Esophagus (tissue), 2 donors: ENCODE measurements at regions not wholly inside any gene's neighbourhood (a gene's known extent, or its start where the extent isn't known, plus 50 kb on each side); places are given as distances from the start of the nearest gene placed in this dataset.

Experiments
- H3K27ac ChIP-seq, 2 donors: one replicate each; pipeline ENCODE4 v1.5.1; 2013; ENCODE audit warnings: low read depth in 2 of 2, mild to moderate bottlenecking in 2 of 2, inconsistent platforms in 1 of 2, low read length in 1 of 2, moderate library complexity in 1 of 2
- H3K27me3 ChIP-seq, 2 donors: one replicate each; pipeline ENCODE4 v1.6.1; 2013; ENCODE audit warnings: low read length in 2 of 2, control low read depth in 1 of 2, mild to moderate bottlenecking in 1 of 2; ENCODE audit not compliant: insufficient read depth in 2 of 2, control insufficient read depth in 1 of 2
- H3K36me3 ChIP-seq, 2 donors: one replicate each; pipeline ENCODE4 v1.6.1; 2013; ENCODE audit warnings: low read length in 1 of 2; ENCODE audit not compliant: control insufficient read depth in 2 of 2, insufficient read depth in 2 of 2
- H3K4me1 ChIP-seq, 2 donors: one replicate each; pipeline ENCODE4 v1.6.1; 2013; ENCODE audit warnings: low read length in 1 of 2; ENCODE audit not compliant: control insufficient read depth in 2 of 2, insufficient read depth in 2 of 2
- H3K4me3 ChIP-seq, 2 donors: one replicate each; pipeline ENCODE4 v1.5.1; 2013; ENCODE audit warnings: low read length in 2 of 2, mild to moderate bottlenecking in 2 of 2, low read depth in 1 of 2, moderate library complexity in 1 of 2
- H3K9me3 ChIP-seq, 2 donors: one replicate each; pipeline ENCODE4 v1.6.1; 2013; ENCODE audit warnings: mild to moderate bottlenecking in 2 of 2, low read depth in 1 of 2, low read length in 1 of 2, moderate library complexity in 1 of 2; ENCODE audit not compliant: control insufficient read depth in 2 of 2, insufficient read depth in 1 of 2
- WGBS, 2 donors: extraction: QIAGEN DNeasy Blood & Tissue Kit; methylation state at CpG; one replicate each; pipeline ENCODE4 v1.1.7; 2013; 5-methylcytosine and 5-hydroxymethylcytosine counted together
- donor health status: healthy with polysubstance abuse.
- donor health status: Bipolar disorder and iron deficiency.

GRCh38 chr9:107928701-107929371, 439.3 kb upstream of the KLF4 start:
- Histone ChIP-seq H3K9me3 (peaks cover 2 to 3% of the 10 kb centered on the region in 2 donors), H3K36me3 (no peaks in the 10 kb centered on the region), H3K4me1 (no peaks in the 10 kb centered on the region), H3K27me3 (no peaks in the 10 kb centered on the region), H3K4me3 (no peak overlapping the region), H3K27ac (no peak overlapping the region)
- 77 to 78% methylated on average over 6 of the region's 6 CpGs for WGBS, 2 donors

GRCh38 chr9:107927276-107927675, 437.7 kb upstream of the KLF4 start:
- no peaks in the 10 kb centered on the region for H3K36me3 ChIP-seq
- H3K27ac ChIP-seq = no peak overlapping the region
- no peaks in the 10 kb centered on the region for H3K27me3 ChIP-seq
- no peaks in the 10 kb centered on the region for H3K4me1 ChIP-seq
- no peak overlapping the region for H3K4me3 ChIP-seq
- 86 to 93% methylated on average over 4 of the region's 4 CpGs for WGBS, 2 donors
- H3K9me3 ChIP-seq = peaks cover 3% of the 10 kb centered on the region in 2 donors

- no peaks in the 10 kb centered on the region for H3K4me1 ChIP-seq
- WGBS, 2 donors = 57 to 86% methylated on average over 5 of the region's 5 CpGs
- H3K36me3 ChIP-seq = no peaks in the 10 kb centered on the region
- no peak overlapping the region for H3K27ac ChIP-seq
- H3K9me3 ChIP-seq = peaks cover 3% of the 10 kb centered on the region in 2 donors
- H3K4me3 ChIP-seq = no peak overlapping the region
- H3K27me3 ChIP-seq = no peaks in the 10 kb centered on the region
These were observed 436.3 kb upstream of the KLF4 start for GRCh38 chr9:107925749-107926297.

GRCh38 chr9:107922260-107922659, 432.7 kb upstream of the KLF4 start:
- H3K27me3 ChIP-seq = no peaks in the 10 kb centered on the region
- no peak overlapping the region for H3K27ac ChIP-seq
- 36% methylated on average over 1 of the region's 1 CpG for WGBS, 2 donors
- H3K4me3 ChIP-seq = no peak overlapping the region
- H3K9me3 ChIP-seq = peaks cover 3% of the 10 kb centered on the region in 2 donors
- no peaks in the 10 kb centered on the region for H3K36me3 ChIP-seq
- peaks cover 0 to 3% of the 10 kb centered on the region in 2 donors for H3K4me1 ChIP-seq

GRCh38 chr9:107919263-107919662, 429.7 kb upstream of the KLF4 start:
- H3K4me3 ChIP-seq = no peak overlapping the region
- no peaks in the 10 kb centered on the region for H3K36me3 ChIP-seq
- WGBS, 2 donors = 84% methylated on average over 6 of the region's 6 CpGs
- no peaks in the 10 kb centered on the region for H3K27me3 ChIP-seq
- H3K9me3 ChIP-seq = peaks cover 2 to 3% of the 10 kb centered on the region in 2 donors
- peaks cover 0 to 3% of the 10 kb centered on the region in 2 donors for H3K4me1 ChIP-seq
- H3K27ac ChIP-seq = no peak overlapping the region

- no peak overlapping the region for H3K4me3 ChIP-seq
- WGBS, 2 donors = 71 to 81% methylated on average over 11 of the region's 11 CpGs
- no peak overlapping the region for H3K27ac ChIP-seq
- no peaks in the 10 kb centered on the region for H3K27me3 ChIP-seq
- H3K36me3 ChIP-seq = no peaks in the 10 kb centered on the region
- H3K9me3 ChIP-seq = no peaks in the 10 kb centered on the region
- H3K4me1 ChIP-seq = peaks cover 0 to 3% of the 10 kb centered on the region in 2 donors
These were observed 429.2 kb upstream of the KLF4 start for GRCh38 chr9:107918749-107919148.

- Histone ChIP-seq H3K4me1 (peaks cover 0 to 3% of the 10 kb centered on the region in 2 donors), H3K27me3 (no peaks in the 10 kb centered on the region), H3K4me3 (no peak overlapping the region), H3K9me3 (no peaks in the 10 kb centered on the region), H3K36me3 (no peaks in the 10 kb centered on the region), H3K27ac (no peak overlapping the region)
- WGBS, 2 donors = 67 to 80% methylated on average over 1 of the region's 1 CpG
These were observed 424.6 kb upstream of the KLF4 start for GRCh38 chr9:107914151-107914550.

GRCh38 chr9:107907715-107908114, 418.1 kb upstream of the KLF4 start:
- no peaks in the 10 kb centered on the region for H3K9me3 ChIP-seq
- H3K27ac ChIP-seq = no peak overlapping the region
- no peaks in the 10 kb centered on the region for H3K36me3 ChIP-seq
- no peaks in the 10 kb centered on the region for H3K4me1 ChIP-seq
- H3K4me3 ChIP-seq = no peak overlapping the region
- H3K27me3 ChIP-seq = no peaks in the 10 kb centered on the region
- WGBS, 2 donors = 23 to 34% methylated on average over 1 of the region's 1 CpG

- H3K27ac ChIP-seq = no peak overlapping the region
- H3K4me1 ChIP-seq = no peaks in the 10 kb centered on the region
- H3K36me3 ChIP-seq = no peaks in the 10 kb centered on the region
- no peaks in the 10 kb centered on the region for H3K27me3 ChIP-seq
- H3K9me3 ChIP-seq = no peaks in the 10 kb centered on the region
- 89 to 92% methylated on average over 3 of the region's 3 CpGs for WGBS, 2 donors
- no peak overlapping the region for H3K4me3 ChIP-seq
These were observed 417.7 kb upstream of the KLF4 start for GRCh38 chr9:107907255-107907654.

GRCh38 chr9:107906074-107906473, 416.5 kb upstream of the KLF4 start:
- Histone ChIP-seq H3K36me3 (no peaks in the 10 kb centered on the region), H3K4me3 (no peak overlapping the region), H3K27me3 (no peaks in the 10 kb centered on the region), H3K4me1 (no peaks in the 10 kb centered on the region), H3K9me3 (no peaks in the 10 kb centered on the region), H3K27ac (no peak overlapping the region)
- WGBS, 2 donors = 71 to 79% methylated on average over 1 of the region's 1 CpG
